Endodermal cell (in vitro differentiated cells): ENCODE measurements at regions not wholly inside any gene's neighbourhood (a gene's known extent, or its start where the extent isn't known, plus 50 kb on each side); places are given as distances from the start of the nearest gene placed in this dataset.

Experiments used
- DNase-seq: peaks from one replicate; pipeline ENCODE4 v3.0.0-alpha.2; 2017
- H3K27ac ChIP-seq: 2 replicates; pipeline ENCODE4 v1.5.1; 2013; ENCODE audit warnings: mild to moderate bottlenecking, low read depth, low read length, moderate library complexity
- H3K27me3 ChIP-seq: 2 replicates; pipeline ENCODE4 v1.6.1; 2013; ENCODE audit warnings: mild to moderate bottlenecking, low read length, moderate library complexity; ENCODE audit not compliant: insufficient read depth, control insufficient read depth, poor library complexity, severe bottlenecking
- H3K36me3 ChIP-seq: 2 replicates; pipeline ENCODE4 v1.7.0; 2013; ENCODE audit warnings: mild to moderate bottlenecking, low read length, moderate library complexity; ENCODE audit not compliant: control insufficient read depth, insufficient read depth
- H3K4me1 ChIP-seq: one replicate; pipeline ENCODE4 v1.7.0; 2013; ENCODE audit warnings: low read length; ENCODE audit not compliant: control insufficient read depth, insufficient read depth
- H3K4me3 ChIP-seq: 2 replicates; pipeline ENCODE4 v1.5.1; 2013; ENCODE audit warnings: mild to moderate bottlenecking, low read length, moderate library complexity
- H3K9ac ChIP-seq: 2 replicates; pipeline ENCODE4 v1.6.1; 2013; ENCODE audit warnings: mild to moderate bottlenecking, low read length, moderate library complexity; ENCODE audit not compliant: poor library complexity, severe bottlenecking; ENCODE audit errors: extremely low read depth
- H3K9me3 ChIP-seq: 2 replicates; pipeline ENCODE4 v1.6.1; 2013; ENCODE audit warnings: mild to moderate bottlenecking, low read length, moderate library complexity; ENCODE audit not compliant: control insufficient read depth
- H3K27ac Mint-ChIP-seq: 2 replicates; pipeline ENCODE4 v1.8.0; 2020; ENCODE audit warnings: mixed read lengths
- H3K27me3 Mint-ChIP-seq: 2 replicates; pipeline ENCODE4 v1.8.0; 2021; ENCODE audit warnings: mild to moderate bottlenecking, mixed read lengths; ENCODE audit not compliant: insufficient read depth
- H3K36me3 Mint-ChIP-seq: 2 replicates; pipeline ENCODE4 v1.8.0; 2020; ENCODE audit warnings: low read depth, mixed read lengths
- H3K4me1 Mint-ChIP-seq: 2 replicates; pipeline ENCODE4 v1.8.0; 2020; ENCODE audit warnings: mixed read lengths
- H3K4me3 Mint-ChIP-seq: 2 replicates; pipeline ENCODE4 v1.8.0; 2020; ENCODE audit warnings: mild to moderate bottlenecking, moderate library complexity, mixed read lengths
- H3K9me3 Mint-ChIP-seq: 2 replicates; pipeline ENCODE4 v1.8.0; 2020; ENCODE audit warnings: mild to moderate bottlenecking, mixed read lengths
- WGBS, 2 experiments: methylation state at CpG; one replicate each; pipeline versions ENCODE4 v1.1.5 to v1.1.7; 2013; ENCODE audit warnings: missing lambda C conversion rate in 2 of 2, mixed read lengths in 1 of 2; ENCODE audit not compliant: insufficient coverage in 1 of 2, insufficient read length in 1 of 2; 5-methylcytosine and 5-hydroxymethylcytosine counted together
- TF ChIP-seq, protein P1 (sequence below): fragments of 200-600 bp; sonication (generic); conservative IDR thresholded peaks from 2 replicates; pipeline ENCODE4 v1.5.0; 2021; ENCODE audit warnings: antibody characterized with exemption, mild to moderate bottlenecking

DNA sequence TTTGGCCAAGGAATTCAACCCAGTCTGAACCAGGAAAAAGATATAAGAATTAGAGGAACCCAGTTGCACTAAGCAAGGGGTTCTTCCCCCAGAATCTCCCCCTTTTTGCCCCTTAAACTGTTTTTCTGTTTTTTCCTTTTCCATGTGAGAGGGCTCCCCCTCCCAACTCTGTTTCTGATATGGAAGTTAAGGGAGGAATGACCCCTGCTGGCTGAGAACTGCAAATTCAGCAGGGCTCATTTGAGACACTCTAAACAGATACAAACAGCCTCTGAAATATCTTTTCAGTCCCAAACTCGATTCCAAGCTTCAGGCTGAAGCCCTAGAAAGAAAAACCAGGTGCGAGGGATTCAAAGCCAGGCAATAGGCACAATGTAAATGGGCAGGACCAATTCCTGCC, 132.7 kb downstream of the SLC41A2 start:
- Mint-ChIP-seq H3K4me3 (no peak overlapping the region), H3K27me3 (peaks cover 3% of the 10 kb centered on the region), H3K9me3 (peaks cover 28% of the 10 kb centered on the region), H3K4me1 (no peaks in the 10 kb centered on the region), H3K27ac (no peak overlapping the region), H3K36me3 (no peaks in the 10 kb centered on the region)
- Histone ChIP-seq H3K27me3 (no peaks in the 10 kb centered on the region), H3K36me3 (no peaks in the 10 kb centered on the region), H3K4me1 (no peaks in the 10 kb centered on the region), H3K4me3 (no peak overlapping the region), H3K27ac (no peak overlapping the region), H3K9me3 (peaks cover 17% of the 10 kb centered on the region), H3K9ac (no peak overlapping the region)
- TF ChIP-seq, protein P1, sequence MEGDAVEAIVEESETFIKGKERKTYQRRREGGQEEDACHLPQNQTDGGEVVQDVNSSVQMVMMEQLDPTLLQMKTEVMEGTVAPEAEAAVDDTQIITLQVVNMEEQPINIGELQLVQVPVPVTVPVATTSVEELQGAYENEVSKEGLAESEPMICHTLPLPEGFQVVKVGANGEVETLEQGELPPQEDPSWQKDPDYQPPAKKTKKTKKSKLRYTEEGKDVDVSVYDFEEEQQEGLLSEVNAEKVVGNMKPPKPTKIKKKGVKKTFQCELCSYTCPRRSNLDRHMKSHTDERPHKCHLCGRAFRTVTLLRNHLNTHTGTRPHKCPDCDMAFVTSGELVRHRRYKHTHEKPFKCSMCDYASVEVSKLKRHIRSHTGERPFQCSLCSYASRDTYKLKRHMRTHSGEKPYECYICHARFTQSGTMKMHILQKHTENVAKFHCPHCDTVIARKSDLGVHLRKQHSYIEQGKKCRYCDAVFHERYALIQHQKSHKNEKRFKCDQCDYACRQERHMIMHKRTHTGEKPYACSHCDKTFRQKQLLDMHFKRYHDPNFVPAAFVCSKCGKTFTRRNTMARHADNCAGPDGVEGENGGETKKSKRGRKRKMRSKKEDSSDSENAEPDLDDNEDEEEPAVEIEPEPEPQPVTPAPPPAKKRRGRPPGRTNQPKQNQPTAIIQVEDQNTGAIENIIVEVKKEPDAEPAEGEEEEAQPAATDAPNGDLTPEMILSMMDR, result peak; percentile 65
- peak; percentile 66 for DNase-seq
- WGBS, 2 experiments, result 60 to 86% methylated on average over 1 to 2 of the region's 2 CpGs

DNA sequence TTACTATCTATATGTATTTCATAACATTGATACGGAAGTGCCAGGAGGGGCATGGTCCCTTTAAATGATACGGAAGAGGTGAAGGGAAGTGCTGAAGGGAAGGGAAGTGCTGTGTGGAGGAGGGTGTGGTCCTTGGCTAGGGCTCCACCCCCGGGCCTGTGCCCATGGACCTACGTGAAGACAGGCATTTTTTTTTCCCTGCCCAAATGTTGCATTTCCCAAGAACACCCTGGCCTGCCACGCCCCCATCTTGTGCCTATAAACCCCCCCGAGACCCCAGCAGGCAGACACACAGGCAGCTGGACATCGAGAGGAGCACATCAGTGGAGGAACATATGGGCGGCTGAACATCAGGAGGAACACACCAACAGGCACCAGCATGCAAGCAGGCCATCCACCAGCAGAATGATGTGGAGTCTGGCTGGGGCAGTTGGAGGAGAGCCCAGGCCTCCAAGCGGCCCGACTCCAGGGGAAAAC, 134.1 kb downstream of the SLC41A2 start:
- H3K27ac Mint-ChIP-seq, result no peak overlapping the region
- no peaks in the 10 kb centered on the region for H3K27me3 ChIP-seq

DNA sequence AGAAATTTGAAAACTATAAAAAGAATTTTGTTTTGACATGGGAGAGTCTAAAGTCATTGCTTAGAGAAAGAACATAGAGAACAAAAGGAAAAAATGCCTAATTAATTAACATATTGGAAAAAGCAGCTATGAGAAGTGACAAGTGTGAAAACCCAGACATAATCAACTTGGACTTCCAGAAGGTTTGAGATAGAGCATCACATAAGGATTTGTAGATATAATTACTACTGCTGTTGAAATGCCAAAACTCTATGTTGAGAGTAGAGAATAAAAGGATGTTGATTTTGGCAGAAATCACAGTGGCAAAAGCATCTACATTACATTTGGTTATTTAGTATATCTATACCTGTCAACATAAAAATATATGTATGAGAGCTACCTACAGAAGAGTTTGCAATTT, 135.1 kb downstream of the SLC41A2 start:
- no peaks in the 10 kb centered on the region for H3K4me1 Mint-ChIP-seq
- peaks cover 17% of the 10 kb centered on the region for H3K9me3 ChIP-seq
- no peak overlapping the region for H3K9ac ChIP-seq
- no peaks in the 10 kb centered on the region for H3K36me3 ChIP-seq
- H3K27ac ChIP-seq, result no peak overlapping the region
- H3K9me3 Mint-ChIP-seq, result peaks cover 28% of the 10 kb centered on the region
- no peak for DNase-seq
- H3K4me3 ChIP-seq, result no peak overlapping the region
- no peaks in the 10 kb centered on the region for H3K4me1 ChIP-seq
- peaks cover 3% of the 10 kb centered on the region for H3K27me3 Mint-ChIP-seq
- no peak overlapping the region for H3K27ac Mint-ChIP-seq
- TF ChIP-seq, protein P1, result no peak
- no peaks in the 10 kb centered on the region for H3K27me3 ChIP-seq
- no peak overlapping the region for H3K4me3 Mint-ChIP-seq
- no peaks in the 10 kb centered on the region for H3K36me3 Mint-ChIP-seq

More for the DNA sequence above, 134.1 kb downstream of the SLC41A2 start:
- no peak overlapping the region for H3K4me3 ChIP-seq
- Mint-ChIP-seq H3K4me1 (no peaks in the 10 kb centered on the region), H3K4me3 (no peak overlapping the region), H3K36me3 (no peaks in the 10 kb centered on the region), H3K27me3 (peaks cover 3% of the 10 kb centered on the region), H3K9me3 (peaks cover 28% of the 10 kb centered on the region)
- H3K4me1 ChIP-seq, result no peaks in the 10 kb centered on the region
- no peak for DNase-seq
- H3K36me3 ChIP-seq, result no peaks in the 10 kb centered on the region
- 94 to 100% methylated on average over 3 to 10 of the region's 10 CpGs for WGBS, 2 experiments
- no peak overlapping the region for H3K27ac ChIP-seq
- TF ChIP-seq, protein P1, result no peak
- no peak overlapping the region for H3K9ac ChIP-seq
- peaks cover 17% of the 10 kb centered on the region for H3K9me3 ChIP-seq
